ACC112 (cell line): ENCODE measurements at regions not wholly inside any gene's neighbourhood (a gene's known extent, or its start where the extent isn't known, plus 50 kb on each side); places are given as distances from the start of the nearest gene placed in this dataset.

Source experiments
- H2AFZ ChIP-seq: fragments of 200-600 bp; sonication (generic); one replicate; pipeline ENCODE4 v1.6.0; 2017; ENCODE audit warnings: antibody characterized with exemption, low read length; ENCODE audit not compliant: unreplicated experiment
- H3K27ac ChIP-seq: fragments of 200-600 bp; sonication (generic); 2 replicates; pipeline ENCODE4 v1.5.1; 2014; ENCODE audit warnings: low read depth, mild to moderate bottlenecking, antibody characterized with exemption, low read length, moderate library complexity
- H3K27me3 ChIP-seq: fragments of 200-600 bp; sonication (generic); 2 replicates; pipeline ENCODE4 v1.6.1; 2014; ENCODE audit warnings: mild to moderate bottlenecking, antibody characterized with exemption, low read length, moderate library complexity, mixed read lengths; ENCODE audit not compliant: insufficient read depth
- H3K36me3 ChIP-seq: fragments of 200-600 bp; sonication (generic); 2 replicates; pipeline ENCODE4 v1.6.1; 2016; ENCODE audit warnings: mild to moderate bottlenecking, antibody characterized with exemption, low read length, moderate library complexity, mixed read lengths; ENCODE audit not compliant: insufficient read depth
- H3K4me1 ChIP-seq: fragments of 200-600 bp; sonication (generic); one replicate; pipeline ENCODE4 v1.6.1; 2016; ENCODE audit warnings: low read length, mixed read lengths; ENCODE audit not compliant: insufficient read depth, unreplicated experiment, control insufficient read depth
- H3K4me3 ChIP-seq: fragments of 200-600 bp; sonication (generic); 2 replicates; pipeline ENCODE4 v1.5.1; 2014; ENCODE audit warnings: mild to moderate bottlenecking, low read depth, low read length
- H3K79me2 ChIP-seq: fragments of 200-600 bp; sonication (generic); one replicate; pipeline ENCODE4 v1.6.0; 2016; ENCODE audit warnings: low read length; ENCODE audit not compliant: control insufficient read depth, unreplicated experiment, insufficient read depth

GRCh38 chr17:79391376-79392233 lies 219.2 kb downstream of the RBFOX3 start:
- H3K36me3 ChIP-seq = no peaks in the 10 kb centered on the region
- H3K27me3 ChIP-seq = peaks cover 72% of the 10 kb centered on the region
- no peak overlapping the region for H3K27ac ChIP-seq
- no peak overlapping the region for H3K4me3 ChIP-seq
- no peaks in the 10 kb centered on the region for H3K4me1 ChIP-seq
- no peaks in the 10 kb centered on the region for H3K79me2 ChIP-seq
- no peak overlapping the region for H2AFZ ChIP-seq

GRCh38 chr17:79389896-79390295 lies 221.0 kb downstream of the RBFOX3 start:
- peaks cover 58% of the 10 kb centered on the region for H3K27me3 ChIP-seq
- no peaks in the 10 kb centered on the region for H3K4me1 ChIP-seq

GRCh38 chr17:79388556-79389295 lies 222.1 kb downstream of the RBFOX3 start:
- Histone ChIP-seq H3K79me2 (no peaks in the 10 kb centered on the region), H3K27me3 (peaks cover 50% of the 10 kb centered on the region), H2AFZ (no peak overlapping the region), H3K4me1 (no peaks in the 10 kb centered on the region), H3K36me3 (no peaks in the 10 kb centered on the region), H3K27ac (no peak overlapping the region), H3K4me3 (no peak overlapping the region)

More at GRCh38 chr17:79389896-79390295, 221.0 kb downstream of the RBFOX3 start:
- no peak overlapping the region for H3K27ac ChIP-seq
- no peaks in the 10 kb centered on the region for H3K79me2 ChIP-seq
- no peaks in the 10 kb centered on the region for H3K36me3 ChIP-seq
- no peak overlapping the region for H3K4me3 ChIP-seq
- H2AFZ ChIP-seq = no peak overlapping the region

- no peaks in the 10 kb centered on the region for H3K79me2 ChIP-seq
- H3K36me3 ChIP-seq = no peaks in the 10 kb centered on the region
- no peak overlapping the region for H3K27ac ChIP-seq
- peaks cover 44% of the 10 kb centered on the region for H3K27me3 ChIP-seq
- H3K4me3 ChIP-seq = no peak overlapping the region
- no peaks in the 10 kb centered on the region for H3K4me1 ChIP-seq
- no peak overlapping the region for H2AFZ ChIP-seq
Observed at GRCh38 chr17:79387783-79388182, 223.1 kb downstream of the RBFOX3 start.

- Histone ChIP-seq H3K27me3 (peaks cover 45% of the 10 kb centered on the region), H2AFZ (no peak overlapping the region), H3K79me2 (no peaks in the 10 kb centered on the region), H3K4me1 (no peaks in the 10 kb centered on the region), H3K27ac (no peak overlapping the region), H3K4me3 (no peak overlapping the region), H3K36me3 (no peaks in the 10 kb centered on the region)
Observed at GRCh38 chr17:79385962-79386563, 224.8 kb downstream of the RBFOX3 start.

- Histone ChIP-seq H3K27me3 (peaks cover 53% of the 10 kb centered on the region), H3K4me3 (no peak overlapping the region), H3K27ac (no peak overlapping the region), H3K36me3 (no peaks in the 10 kb centered on the region), H2AFZ (no peak overlapping the region), H3K79me2 (no peaks in the 10 kb centered on the region), H3K4me1 (no peaks in the 10 kb centered on the region)
Observed at GRCh38 chr17:79382313-79382712, 228.5 kb downstream of the RBFOX3 start.

GRCh38 chr17:79379700-79380445 lies 231.0 kb downstream of the RBFOX3 start:
- Histone ChIP-seq H2AFZ (no peak overlapping the region), H3K4me3 (no peak overlapping the region), H3K27me3 (peaks cover 77% of the 10 kb centered on the region), H3K36me3 (no peaks in the 10 kb centered on the region), H3K4me1 (no peaks in the 10 kb centered on the region), H3K27ac (no peak overlapping the region), H3K79me2 (no peaks in the 10 kb centered on the region)

GRCh38 chr17:79377230-79377786 lies 233.5 kb downstream of the RBFOX3 start:
- Histone ChIP-seq H2AFZ (no peak overlapping the region), H3K36me3 (no peaks in the 10 kb centered on the region), H3K27me3 (peaks cover 96% of the 10 kb centered on the region)

GRCh38 chr17:79374807-79375206 lies 236.0 kb downstream of the RBFOX3 start:
- peaks cover 80% of the 10 kb centered on the region for H3K27me3 ChIP-seq
- no peaks in the 10 kb centered on the region for H3K79me2 ChIP-seq
- H2AFZ ChIP-seq = no peak overlapping the region
- no peak overlapping the region for H3K4me3 ChIP-seq
- H3K36me3 ChIP-seq = no peaks in the 10 kb centered on the region
- no peak overlapping the region for H3K27ac ChIP-seq
- H3K4me1 ChIP-seq = no peaks in the 10 kb centered on the region

More at GRCh38 chr17:79377230-79377786, 233.5 kb downstream of the RBFOX3 start:
- H3K27ac ChIP-seq = no peak overlapping the region
- no peaks in the 10 kb centered on the region for H3K4me1 ChIP-seq
- no peak overlapping the region for H3K4me3 ChIP-seq
- no peaks in the 10 kb centered on the region for H3K79me2 ChIP-seq
